Midbrain (tissue), 1 donor: ENCODE measurements at regions not wholly inside any gene's neighbourhood (a gene's known extent, or its start where the extent isn't known, plus 50 kb on each side); places are given as distances from the start of the nearest gene placed in this dataset.

ENCODE experiments used
- DNase-seq: peaks from one replicate; lab custom pipeline; 2025; lab: John Stamatoyannopoulos, UW

DNA sequence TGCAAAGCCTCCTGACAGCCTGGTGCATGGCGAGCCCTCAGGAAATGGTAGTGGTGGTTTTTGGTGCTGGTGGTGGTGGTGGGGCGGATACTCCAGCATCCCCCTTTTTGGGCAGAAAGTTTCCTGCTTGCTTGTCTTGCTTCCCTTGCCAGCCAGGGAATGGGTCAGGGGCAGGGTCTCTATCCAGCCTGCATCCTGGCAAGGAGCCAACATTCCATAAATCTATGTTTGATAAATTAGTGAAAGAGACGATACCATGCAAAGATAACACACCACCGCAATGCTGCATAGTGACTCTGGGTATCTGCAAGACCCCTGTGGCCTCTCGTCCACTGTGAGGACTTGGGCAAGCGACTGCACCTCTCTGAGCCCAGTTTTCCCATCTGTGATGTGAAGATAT lies 246.2 kb downstream of the LRFN2 start:
- DNase-seq: no peak

DNA sequence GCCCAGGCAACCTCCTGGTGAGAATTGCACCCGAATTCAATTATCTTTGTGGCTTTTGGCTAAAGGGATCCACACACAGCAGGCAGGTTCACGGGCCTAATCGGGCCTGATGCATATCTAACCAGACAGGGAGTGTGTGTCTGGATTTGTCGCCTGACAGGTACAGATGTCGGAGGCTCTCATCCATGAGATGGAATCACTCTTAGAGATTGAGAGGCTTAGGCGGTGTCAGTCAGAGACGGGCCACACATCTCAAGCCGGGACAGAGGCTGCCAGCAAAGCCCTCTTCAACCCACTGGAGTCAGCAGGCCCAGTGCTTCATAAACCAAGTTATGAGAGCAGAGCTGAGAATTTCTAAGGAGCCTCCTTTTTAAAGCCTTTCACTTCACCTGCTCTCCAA lies 247.0 kb downstream of the LRFN2 start:
- DNase-seq: no peak

- no peak for DNase-seq
Observed at GRCh38 chr6:40338306-40338705, 248.9 kb downstream of the LRFN2 start.

DNA sequence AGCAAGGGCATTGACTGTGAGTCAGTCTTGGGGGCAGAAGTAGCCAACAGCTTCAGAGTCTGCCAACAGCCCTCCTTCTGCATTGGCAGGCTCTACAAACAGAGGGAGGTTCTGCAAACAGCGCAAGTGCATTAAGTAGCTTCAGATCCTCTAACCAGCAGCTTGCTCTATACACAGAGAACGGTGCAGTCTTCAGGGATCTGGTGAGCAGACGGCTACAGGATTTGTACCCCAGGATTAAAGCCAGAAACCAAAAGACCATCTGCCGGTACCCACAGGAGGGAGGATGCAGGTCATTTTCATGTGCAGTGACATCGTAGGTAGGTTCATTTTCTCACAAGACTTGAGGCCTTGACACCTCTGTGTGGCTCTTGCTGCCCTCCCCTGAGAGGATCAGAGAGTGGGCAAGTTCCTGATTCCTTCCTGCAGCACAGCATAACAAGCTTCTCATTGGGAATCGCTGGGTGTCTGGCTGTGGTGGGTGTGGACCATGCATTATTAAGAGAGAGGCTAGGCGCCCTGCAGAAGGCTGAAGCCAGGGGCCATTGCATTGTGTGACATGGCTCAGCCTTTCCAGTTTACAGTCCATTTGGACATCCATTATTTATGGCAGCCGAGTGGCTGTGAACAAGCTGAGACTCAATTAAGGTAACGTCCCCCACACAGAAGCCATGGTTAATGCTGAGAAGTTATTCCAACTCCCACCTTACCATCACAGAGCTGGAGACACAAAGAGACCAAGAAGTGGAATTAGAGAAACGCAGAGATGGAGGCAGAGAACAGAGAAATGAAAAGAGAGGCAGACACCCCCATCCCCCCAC lies 250.0 kb downstream of the LRFN2 start:
- no peak for DNase-seq

DNA sequence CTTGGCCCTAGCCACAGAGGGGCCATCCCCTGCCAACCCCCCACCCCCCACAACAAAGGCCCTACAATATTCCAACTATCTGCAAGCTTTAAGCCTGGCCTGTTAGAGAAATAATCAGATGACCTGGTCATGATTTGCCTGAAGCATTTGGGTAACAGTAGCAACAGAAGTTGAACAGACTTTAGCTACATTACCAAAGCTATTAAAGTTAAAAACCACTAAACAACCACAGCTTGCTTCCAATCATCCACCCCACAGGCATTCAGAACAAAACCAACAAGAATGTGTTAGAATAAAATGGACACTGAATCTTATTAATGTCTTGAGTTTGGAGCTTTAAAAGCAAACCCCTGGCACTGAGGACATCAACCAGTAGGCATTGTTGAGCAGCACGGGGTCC lies 250.9 kb downstream of the LRFN2 start:
- no peak for DNase-seq

DNA sequence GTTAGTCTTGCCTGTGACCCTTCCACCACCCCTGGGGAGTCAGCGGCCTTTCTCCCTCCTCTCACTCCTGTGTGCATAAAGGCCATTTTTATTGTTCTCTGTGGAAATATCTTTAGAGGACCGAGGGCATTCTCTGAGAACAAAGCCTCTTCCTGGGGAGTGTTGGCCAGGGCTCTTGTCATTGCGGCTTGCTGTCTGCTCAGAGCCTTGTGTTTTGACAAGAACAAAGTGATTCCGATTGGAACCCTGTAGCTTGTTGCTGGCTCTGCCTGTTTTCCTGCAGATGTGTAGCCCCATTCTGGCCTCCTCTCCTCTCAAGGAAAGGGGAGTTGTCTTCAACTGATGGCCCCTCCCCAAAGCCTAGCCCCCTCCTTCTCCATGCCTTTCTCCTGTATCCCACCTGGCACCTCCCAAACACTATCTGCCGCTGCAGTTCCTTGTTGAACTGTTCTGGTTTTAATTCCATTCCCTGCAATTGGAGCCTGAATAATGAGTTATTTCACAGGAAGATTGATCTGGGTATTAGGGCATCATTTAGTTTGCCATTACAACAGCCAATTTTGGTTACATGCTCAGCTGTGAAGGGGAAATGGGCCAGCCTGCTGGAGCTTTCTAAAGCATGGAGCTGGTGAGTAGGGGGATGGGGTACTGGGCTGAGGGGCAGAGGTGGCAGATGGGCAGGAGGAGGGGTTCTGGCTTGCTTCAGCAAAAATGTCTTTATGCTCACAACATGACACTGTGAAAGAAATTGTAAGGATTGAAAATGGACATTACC lies 252.5 kb downstream of the LRFN2 start:
- no peak for DNase-seq

DNA sequence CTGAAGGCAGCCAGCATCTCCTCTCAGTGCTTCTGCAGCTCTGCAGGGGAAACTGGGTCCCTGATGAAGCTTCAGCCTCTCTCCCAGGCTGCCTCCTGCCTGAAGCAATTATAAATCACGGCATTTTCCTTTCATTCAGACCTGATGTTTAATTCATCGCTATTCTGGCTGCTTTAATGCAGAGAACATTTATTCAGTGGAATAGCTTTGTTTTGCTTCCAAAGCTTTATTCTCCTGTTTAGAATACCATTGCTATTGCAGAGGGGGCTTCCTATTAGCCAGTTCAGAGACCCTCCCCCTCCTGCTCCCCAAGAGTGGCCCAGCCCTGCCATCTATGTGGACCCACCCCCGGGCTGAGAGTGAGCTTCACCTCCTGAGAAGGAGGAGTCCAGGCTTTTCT lies 255.6 kb downstream of the LRFN2 start:
- DNase-seq: no peak

- no peak for DNase-seq
Observed at GRCh38 chr6:40330301-40330721, 256.9 kb downstream of the LRFN2 start.

GRCh38 chr6:40328986-40329545 lies 258.1 kb downstream of the LRFN2 start:
- DNase-seq: no peak

DNA sequence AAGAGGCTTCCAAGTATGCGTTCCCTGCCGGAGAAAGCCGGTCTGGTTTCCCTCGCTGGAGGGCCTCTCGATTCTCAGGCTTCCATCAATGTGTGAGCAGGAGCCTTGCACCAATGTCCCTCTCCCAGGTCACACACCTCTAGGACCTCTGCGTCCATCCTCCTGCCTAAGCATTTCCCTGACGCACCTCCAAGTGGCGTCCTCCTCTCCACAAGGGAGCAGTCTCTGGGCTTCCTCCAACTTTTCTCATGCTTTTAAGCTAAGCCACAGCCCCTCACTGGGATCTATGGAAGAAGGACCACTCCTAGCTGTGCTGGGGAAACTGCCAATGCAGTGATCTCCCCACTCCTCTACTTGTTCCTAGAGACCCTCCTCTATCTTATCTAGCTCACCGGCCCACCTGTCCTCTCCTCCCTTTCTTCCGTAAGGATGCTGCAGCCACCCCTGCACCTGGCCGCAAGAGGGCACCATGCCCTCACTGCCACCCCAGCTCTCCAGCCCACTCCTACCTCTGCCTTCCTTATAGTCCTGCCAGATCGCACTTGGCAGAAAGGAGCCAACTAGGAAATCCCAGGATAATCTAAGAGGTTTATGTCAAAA lies 258.7 kb downstream of the LRFN2 start:
- DNase-seq: no peak

DNA sequence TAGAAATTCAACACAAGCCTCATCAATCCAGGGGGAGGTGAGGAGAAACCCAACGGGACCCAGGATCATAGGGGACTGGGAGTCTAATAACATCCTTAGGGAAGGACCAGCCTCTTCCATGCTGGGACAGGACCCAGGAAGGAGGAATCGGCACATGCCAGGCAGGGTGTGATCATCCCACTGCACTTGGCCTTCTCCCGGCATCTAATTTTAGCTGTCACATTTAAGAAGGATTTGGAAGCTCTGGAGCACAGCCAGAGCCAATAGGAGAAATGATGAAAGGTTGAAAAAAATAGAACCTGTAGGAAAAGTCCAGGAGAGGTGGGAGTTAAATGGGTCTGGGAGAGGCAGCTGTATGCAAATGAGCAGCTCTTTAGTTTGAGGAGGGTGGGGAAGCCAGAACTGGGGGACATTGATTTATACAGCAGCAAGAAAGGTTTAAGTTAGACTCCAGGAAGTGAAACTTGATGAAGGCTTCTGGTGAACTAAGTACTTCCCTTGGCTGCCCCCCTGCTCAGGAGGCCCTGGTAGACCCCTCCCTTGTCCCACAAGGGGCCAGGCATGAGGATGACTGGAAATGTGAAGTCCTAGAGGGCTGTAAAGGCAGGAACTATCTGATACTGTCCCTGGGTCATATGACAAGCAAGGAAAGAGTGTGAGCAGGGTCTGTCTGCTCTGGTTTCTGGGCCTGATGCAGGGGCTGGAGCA lies 260.3 kb downstream of the LRFN2 start:
- DNase-seq: no peak

DNA sequence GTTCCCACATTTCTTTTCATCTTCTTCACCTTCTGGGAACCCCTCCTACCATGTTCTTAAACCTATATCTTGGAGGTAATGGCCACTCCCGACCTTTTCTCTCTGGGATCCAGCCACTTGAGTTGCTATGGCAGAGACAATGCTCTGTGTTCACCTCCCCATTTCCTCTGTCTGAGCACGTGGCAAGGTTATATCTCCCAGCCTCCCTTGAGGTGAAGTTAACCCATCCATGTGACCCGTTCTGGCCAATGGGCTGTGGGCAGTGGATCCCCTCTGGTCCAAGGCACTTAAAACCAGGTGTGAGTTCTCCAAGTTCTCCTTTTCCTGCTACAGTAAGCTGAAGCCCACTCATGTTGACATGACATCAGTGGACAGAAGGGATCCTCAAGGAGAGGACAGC lies 261.4 kb downstream of the LRFN2 start:
- DNase-seq: no peak

DNA sequence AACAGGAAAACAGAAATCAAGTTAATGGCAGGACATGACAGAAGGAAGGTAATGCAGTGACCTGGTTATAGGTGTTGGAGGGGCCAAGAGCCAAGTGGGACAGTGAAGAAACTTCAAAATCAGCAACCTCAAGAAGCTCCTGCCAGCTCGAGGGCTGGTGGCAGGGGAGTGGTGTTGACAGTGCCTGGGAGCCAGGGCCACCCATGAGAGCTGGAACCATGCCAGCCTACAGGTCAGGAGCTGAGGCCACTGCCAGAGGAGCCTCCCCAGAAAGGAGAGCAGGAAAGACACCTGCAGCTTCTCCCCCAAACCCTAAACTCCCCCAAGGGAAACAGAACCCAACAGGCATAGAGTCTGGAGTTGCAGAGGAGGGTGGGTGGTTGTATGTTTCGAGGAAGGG lies 262.1 kb downstream of the LRFN2 start:
- no peak for DNase-seq

DNA sequence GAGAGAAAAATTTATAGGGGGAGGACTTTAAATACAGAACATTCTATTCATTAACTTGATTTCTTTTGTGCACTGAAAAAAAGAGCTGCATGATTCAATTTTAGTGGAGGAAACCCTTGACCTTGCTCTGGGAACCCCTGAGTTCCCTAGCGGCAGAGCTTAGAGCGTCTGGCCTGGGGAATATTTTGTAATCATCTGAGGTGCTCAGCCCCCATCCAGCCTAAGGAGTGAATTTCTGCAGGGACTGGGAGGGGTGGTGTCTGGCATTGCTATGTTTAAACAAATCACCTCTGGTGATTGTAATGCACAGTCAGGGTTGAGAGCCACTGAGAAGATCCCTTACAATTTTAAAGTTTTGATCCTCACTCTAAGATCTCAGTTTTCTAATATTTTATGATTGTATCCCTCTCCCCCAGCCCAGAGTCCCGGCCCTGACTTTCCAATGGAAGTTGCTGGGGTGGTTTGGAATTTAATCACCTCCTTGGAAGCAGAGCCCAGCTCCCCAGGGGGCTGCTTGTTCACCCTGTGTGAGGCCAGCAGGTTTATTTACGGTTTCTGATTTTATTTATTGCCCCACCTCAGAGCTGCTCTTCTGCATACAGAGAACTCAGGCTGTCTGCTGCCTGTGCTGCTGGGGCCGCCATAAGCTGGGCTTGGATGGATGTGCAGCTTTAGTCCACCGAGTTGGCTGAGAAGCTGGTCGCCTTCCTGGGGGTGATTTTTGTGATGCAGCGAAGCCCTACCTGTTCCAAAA lies 263.1 kb downstream of the LRFN2 start:
- no peak for DNase-seq

DNA sequence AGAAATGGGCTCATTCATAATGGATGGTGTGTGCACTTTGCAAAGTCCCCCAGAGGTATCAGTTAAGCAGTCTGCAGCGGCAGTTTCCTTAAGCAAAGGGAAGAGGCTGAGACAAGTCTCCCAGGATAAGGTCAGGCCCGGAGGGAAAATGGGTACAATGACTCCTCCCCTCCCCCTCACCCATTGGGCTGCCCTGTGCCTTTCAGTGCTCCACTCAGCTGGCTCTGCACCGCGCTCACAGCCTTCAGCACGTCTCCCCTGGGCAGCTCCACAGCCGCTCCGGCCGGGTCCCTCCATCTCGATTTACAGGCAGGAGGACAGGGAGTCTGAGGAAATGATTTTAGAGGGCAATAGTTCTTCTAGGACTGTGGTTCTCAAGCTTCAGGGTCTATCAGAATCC lies 264.8 kb downstream of the LRFN2 start:
- no peak for DNase-seq

DNA sequence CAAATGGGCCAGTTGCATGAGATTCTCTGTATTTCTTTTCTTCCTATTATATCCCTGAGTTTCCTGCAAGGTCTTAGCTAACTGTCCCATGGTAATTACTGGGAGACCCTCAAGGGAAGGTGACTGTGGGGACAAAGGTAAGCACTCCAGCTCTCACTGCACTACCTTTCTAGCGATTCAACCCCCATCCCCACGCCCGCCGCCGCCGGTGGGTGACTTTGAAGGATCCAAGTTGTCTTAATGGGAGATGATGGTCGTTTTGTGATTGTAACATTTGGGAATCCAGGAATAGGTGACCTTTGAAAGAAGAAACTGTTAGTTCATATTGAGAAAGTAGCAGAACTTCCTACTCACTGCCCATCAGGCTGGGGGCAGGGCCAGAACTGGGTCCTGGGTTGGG lies 265.5 kb downstream of the LRFN2 start:
- DNase-seq: no peak

- no peak for DNase-seq
Observed at GRCh38 chr6:40320947-40321346, 266.2 kb downstream of the LRFN2 start.

DNA sequence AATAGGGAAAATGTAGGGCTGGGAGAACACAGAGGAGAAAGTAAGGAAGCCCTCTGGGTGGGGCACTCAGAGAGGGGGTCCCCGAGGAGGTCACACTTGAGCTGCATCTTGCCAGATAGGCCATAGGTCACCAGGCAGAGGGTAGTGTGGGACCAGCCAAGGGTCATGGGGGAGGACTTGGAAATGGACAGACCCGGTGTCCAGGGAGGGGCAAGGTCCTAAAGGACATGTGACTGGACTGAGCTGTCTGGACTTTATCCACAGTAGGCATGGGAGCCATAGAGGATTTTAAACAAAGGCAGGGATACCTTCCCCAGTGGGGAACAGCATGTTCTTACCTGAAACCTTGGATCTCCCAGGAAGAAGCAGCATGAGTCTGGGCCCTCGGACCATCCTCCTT lies 266.7 kb downstream of the LRFN2 start:
- no peak for DNase-seq

DNA sequence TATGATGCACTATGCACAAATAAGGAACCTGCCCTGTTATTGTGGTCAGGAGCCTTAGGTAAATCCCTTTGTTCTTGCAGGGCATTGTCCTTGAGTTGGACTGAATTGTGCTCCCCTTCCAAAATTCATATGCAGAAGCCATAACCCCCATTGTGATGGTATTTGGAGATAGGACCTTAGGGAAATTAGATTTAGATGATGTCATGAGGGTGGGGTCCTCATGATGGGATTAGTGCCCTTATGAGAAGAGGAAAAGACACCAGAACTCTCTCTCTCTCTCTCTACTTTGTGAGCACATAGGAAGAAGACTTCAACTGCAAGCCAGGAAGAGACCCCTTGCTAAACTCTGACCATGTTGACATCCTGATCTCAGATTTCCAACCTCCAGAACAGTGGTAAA lies 268.0 kb downstream of the LRFN2 start:
- DNase-seq: no peak

- no peak for DNase-seq
Observed at GRCh38 chr6:40315060-40315459, 272.1 kb downstream of the LRFN2 start.

DNA sequence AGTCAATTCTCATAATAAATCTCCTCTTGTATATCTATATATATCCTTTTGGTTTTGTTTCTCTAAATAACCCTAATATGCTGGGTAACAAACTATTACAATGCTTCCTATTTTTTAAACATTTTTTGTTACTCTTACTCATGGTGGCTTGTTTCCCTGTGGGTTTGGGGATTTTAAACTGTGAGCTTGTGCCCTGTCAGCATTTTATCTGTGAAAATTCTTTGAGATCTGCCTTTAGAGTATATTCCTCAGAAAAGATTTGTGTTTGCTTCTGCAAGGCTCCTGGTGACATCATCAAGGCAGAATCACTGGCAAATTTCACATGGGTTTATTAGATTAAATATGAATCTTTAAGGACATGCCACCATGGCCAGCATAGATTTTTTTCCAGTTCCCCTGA lies 273.6 kb downstream of the LRFN2 start:
- no peak for DNase-seq
